ENCODE measurements at regions not wholly inside any gene's neighbourhood (a gene's known extent, or its start where the extent isn't known, plus 50 kb on each side); places are given as distances from the start of the nearest gene placed in this dataset.

GRCh38 chr2:144274131-144274530, 245.8 kb downstream of the ZEB2 start:
- TF ChIP-seq CTCF (IDR thresholded peaks at IDR 0.05 in 8 of 11, conservative IDR thresholded peaks at IDR 0.05 in 3 of 11) (no peak), POLR2A (IDR thresholded peaks at IDR 0.05) (no peak)

All from spleen (tissue), 7 donors.